Thymus (tissue), 11 donors: ENCODE measurements at regions not wholly inside any gene's neighbourhood (a gene's known extent, or its start where the extent isn't known, plus 50 kb on each side); places are given as distances from the start of the nearest gene placed in this dataset.

Experiments
- DNase-seq, 9 donors: peaks; one replicate each; pipeline ENCODE4 v3.0.0-alpha.2; 2013; ENCODE audit warnings: low spot score in 9 of 9, low read depth in 6 of 9, missing footprints in 1 of 9
- H3K27ac ChIP-seq, 2 donors: one replicate each; pipeline ENCODE4 v1.5.1; 2013; ENCODE audit warnings: control low read depth in 1 of 2, low read depth in 1 of 2, low read length in 1 of 2, mild to moderate bottlenecking in 1 of 2, moderate library complexity in 1 of 2
- H3K27me3 ChIP-seq, 2 donors: one replicate each; pipeline ENCODE4 v1.5.1; 2013; ENCODE audit warnings: low read length in 1 of 2; ENCODE audit not compliant: control insufficient read depth in 2 of 2, insufficient read depth in 1 of 2
- H3K36me3 ChIP-seq, 2 donors: one replicate each; pipeline ENCODE4 v1.5.1; 2013; ENCODE audit warnings: low read length in 1 of 2, mild to moderate bottlenecking in 1 of 2, moderate library complexity in 1 of 2; ENCODE audit not compliant: control insufficient read depth in 2 of 2, insufficient read depth in 2 of 2
- H3K4me1 ChIP-seq, 2 donors: one replicate each; pipeline ENCODE4 v1.5.1; 2013; ENCODE audit warnings: low read length in 2 of 2; ENCODE audit not compliant: control insufficient read depth in 2 of 2, insufficient read depth in 2 of 2
- H3K4me3 ChIP-seq, 2 donors: one replicate each; pipeline ENCODE4 v1.5.1; 2013; ENCODE audit warnings: low read length in 2 of 2, control low read depth in 1 of 2, mild to moderate bottlenecking in 1 of 2
- H3K9me3 ChIP-seq, 2 donors: one replicate each; pipeline ENCODE4 v1.5.1; 2013; ENCODE audit warnings: low read length in 1 of 2, mild to moderate bottlenecking in 1 of 2; ENCODE audit not compliant: control insufficient read depth in 2 of 2, insufficient read depth in 1 of 2
- WGBS: extraction: QIAGEN DNeasy Blood & Tissue Kit; methylation state at CpG from one replicate; pipeline ENCODE4 v1.1.7; 2013; 5-methylcytosine and 5-hydroxymethylcytosine counted together
- donor health status: healthy.

- no peak for DNase-seq
- H3K27me3 ChIP-seq = no peaks in the 10 kb centered on the region
These were observed 889.0 kb downstream of the TBC1D22A start for GRCh38 chr22:47651216-47651987.

DNA sequence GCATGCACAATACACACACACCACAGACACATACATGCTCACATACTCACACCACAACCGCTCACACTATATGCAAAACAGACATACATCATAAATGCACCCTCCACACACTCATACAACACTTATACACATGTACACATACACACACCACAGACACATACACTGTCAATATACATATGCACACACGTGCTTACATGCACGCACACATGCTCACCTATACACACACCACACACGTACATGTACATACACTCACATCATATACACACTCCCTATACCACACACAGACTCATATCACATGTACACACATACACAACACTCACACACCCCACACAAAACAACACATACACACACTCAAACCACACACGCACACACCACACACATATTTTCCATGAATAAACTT, 885.3 kb downstream of the TBC1D22A start:
- Histone ChIP-seq H3K4me1 (no peaks in the 10 kb centered on the region), H3K9me3 (no peaks in the 10 kb centered on the region), H3K27ac (no peak overlapping the region), H3K4me3 (no peak overlapping the region), H3K36me3 (no peaks in the 10 kb centered on the region), H3K27me3 (no peaks in the 10 kb centered on the region)
- WGBS = 97% methylated on average over 5 of the region's 5 CpGs
- DNase-seq = no peak

More at GRCh38 chr22:47651216-47651987, 889.0 kb downstream of the TBC1D22A start:
- 85% methylated on average over 6 of the region's 6 CpGs for WGBS
- Histone ChIP-seq H3K9me3 (no peaks in the 10 kb centered on the region), H3K36me3 (no peaks in the 10 kb centered on the region), H3K4me1 (no peaks in the 10 kb centered on the region), H3K4me3 (no peak overlapping the region), H3K27ac (no peak overlapping the region)

DNA sequence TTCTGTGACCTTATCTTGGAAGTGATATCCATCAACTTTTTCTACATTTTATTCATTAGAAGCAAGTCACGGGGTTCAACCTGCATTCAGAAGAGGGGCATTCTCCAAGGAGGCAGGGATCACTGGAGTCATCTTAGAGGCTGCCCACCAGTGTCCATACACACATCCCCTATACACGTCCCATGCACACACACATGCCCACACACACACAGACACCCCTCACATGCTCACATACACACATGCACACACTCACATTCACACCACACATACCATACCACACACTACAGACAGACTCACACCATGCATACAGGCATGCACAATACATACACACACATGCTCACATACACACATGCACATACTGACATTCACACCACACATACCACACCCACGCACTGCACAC, 884.7 kb downstream of the TBC1D22A start:
- Histone ChIP-seq H3K27me3 (no peaks in the 10 kb centered on the region), H3K36me3 (no peaks in the 10 kb centered on the region), H3K27ac (no peak overlapping the region), H3K4me3 (no peak overlapping the region), H3K9me3 (no peaks in the 10 kb centered on the region), H3K4me1 (no peaks in the 10 kb centered on the region)
- 94% methylated on average over 3 of the region's 3 CpGs for WGBS
- no peak for DNase-seq

- WGBS = 92% methylated on average over 2 of the region's 2 CpGs
- no peak overlapping the region for H3K27ac ChIP-seq
- no peaks in the 10 kb centered on the region for H3K27me3 ChIP-seq
- DNase-seq = no peak
- no peaks in the 10 kb centered on the region for H3K9me3 ChIP-seq
- H3K4me3 ChIP-seq = no peak overlapping the region
- H3K4me1 ChIP-seq = no peaks in the 10 kb centered on the region
- no peaks in the 10 kb centered on the region for H3K36me3 ChIP-seq
These were observed 883.5 kb downstream of the TBC1D22A start for GRCh38 chr22:47645923-47646322.

DNA sequence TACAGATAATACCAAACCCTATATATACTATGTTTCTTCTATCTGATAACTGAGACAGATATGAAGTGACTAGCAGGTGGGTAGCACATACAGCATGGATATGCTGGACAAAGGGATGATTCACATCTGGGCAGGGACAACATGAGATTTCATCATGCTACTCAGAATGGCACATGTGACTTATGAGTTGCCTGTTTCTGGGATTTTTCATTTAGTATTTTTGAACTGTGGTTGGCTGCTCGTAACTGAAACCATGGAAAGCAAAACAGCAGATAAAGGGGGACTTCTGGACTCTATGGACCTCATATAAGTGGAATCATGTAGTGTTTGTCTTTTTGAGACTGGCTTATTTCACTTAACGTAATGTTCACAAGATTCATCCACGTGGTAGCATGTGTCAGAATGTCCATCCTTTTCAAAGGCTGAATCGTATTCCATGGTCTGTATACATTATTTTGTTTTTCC, 883.0 kb downstream of the TBC1D22A start:
- H3K27me3 ChIP-seq = no peaks in the 10 kb centered on the region
- no peaks in the 10 kb centered on the region for H3K36me3 ChIP-seq
- WGBS = 88% methylated on average over 4 of the region's 4 CpGs
- no peaks in the 10 kb centered on the region for H3K4me1 ChIP-seq
- H3K4me3 ChIP-seq = no peak overlapping the region
- no peak for DNase-seq
- H3K27ac ChIP-seq = no peak overlapping the region
- no peaks in the 10 kb centered on the region for H3K9me3 ChIP-seq

DNA sequence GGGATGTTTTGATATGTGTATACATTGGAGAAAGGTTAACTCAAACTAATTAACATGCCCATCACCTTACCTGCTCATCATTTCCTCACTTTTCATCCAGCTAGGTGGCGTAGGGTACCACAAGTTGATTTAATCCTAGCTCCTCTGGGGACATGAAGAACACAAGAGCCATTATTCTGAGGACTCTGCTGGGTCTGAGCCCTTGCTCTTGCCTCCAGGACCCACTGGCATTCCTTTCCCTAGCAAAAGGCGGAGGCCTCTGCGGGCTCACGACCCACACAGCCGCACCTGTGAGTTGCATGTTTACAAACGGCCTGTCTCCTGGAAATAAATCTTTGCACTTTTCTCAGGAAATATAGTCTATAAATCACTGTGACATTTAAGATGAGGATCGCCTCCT, 871.9 kb downstream of the TBC1D22A start:
- 68% methylated on average over 7 of the region's 7 CpGs for WGBS
- Histone ChIP-seq H3K27ac (no peak overlapping the region), H3K36me3 (no peaks in the 10 kb centered on the region), H3K4me3 (no peak overlapping the region), H3K4me1 (no peaks in the 10 kb centered on the region), H3K27me3 (peaks cover 0 to 2% of the 10 kb centered on the region in 2 donors), H3K9me3 (no peaks in the 10 kb centered on the region)
- DNase-seq = no peak

GRCh38 chr22:47633111-47633510, 870.7 kb downstream of the TBC1D22A start:
- no peak for DNase-seq
- Histone ChIP-seq H3K4me1 (peaks cover 0 to 4% of the 10 kb centered on the region in 2 donors), H3K36me3 (no peaks in the 10 kb centered on the region), H3K27me3 (peaks cover 0 to 2% of the 10 kb centered on the region in 2 donors), H3K9me3 (peaks cover 0 to 2% of the 10 kb centered on the region in 2 donors), H3K4me3 (no peak overlapping the region), H3K27ac (no peak overlapping the region)
- 97% methylated on average over 6 of the region's 6 CpGs for WGBS

- H3K27me3 ChIP-seq = peaks cover 0 to 2% of the 10 kb centered on the region in 2 donors
- no peak for DNase-seq
These were observed 870.3 kb downstream of the TBC1D22A start for GRCh38 chr22:47632701-47633100.

DNA sequence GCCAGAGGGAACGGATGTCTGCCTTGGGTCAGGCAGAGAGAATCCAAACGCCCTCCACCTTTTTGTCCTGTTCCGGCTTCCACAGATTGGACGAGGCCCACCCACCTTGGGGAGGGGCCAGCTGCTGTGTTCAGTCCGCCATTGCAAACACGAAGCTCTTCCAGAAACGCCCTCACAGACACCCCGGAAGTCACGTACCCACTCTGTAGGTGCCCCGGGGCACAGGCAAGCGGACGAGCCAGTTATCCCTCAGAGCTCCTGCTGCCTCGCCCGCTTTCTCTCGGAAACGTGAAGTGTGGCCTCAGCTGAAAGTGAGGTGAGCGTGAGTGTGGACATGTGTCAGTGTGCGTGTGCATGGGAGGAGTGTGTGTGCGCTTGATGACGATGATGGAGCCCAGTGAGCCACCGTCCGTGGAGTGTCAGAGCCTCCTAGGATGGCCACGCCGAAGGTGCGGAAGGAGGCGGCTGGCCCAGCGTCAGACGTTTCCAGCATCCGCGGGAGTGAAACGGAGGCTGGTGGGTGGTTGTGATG, 869.2 kb downstream of the TBC1D22A start:
- Histone ChIP-seq H3K27me3 (peaks cover 0 to 2% of the 10 kb centered on the region in 2 donors), H3K4me3 (no peak overlapping the region), H3K27ac (no peak overlapping the region), H3K9me3 (peaks cover 0 to 2% of the 10 kb centered on the region in 2 donors), H3K4me1 (peaks cover 0 to 11% of the 10 kb centered on the region in 2 donors), H3K36me3 (no peaks in the 10 kb centered on the region)
- DNase-seq = no peak
- WGBS = 96% methylated on average over 31 of the region's 31 CpGs

More at GRCh38 chr22:47632701-47633100, 870.3 kb downstream of the TBC1D22A start:
- H3K4me1 ChIP-seq = peaks cover 0 to 4% of the 10 kb centered on the region in 2 donors
- H3K36me3 ChIP-seq = no peaks in the 10 kb centered on the region
- H3K9me3 ChIP-seq = peaks cover 0 to 2% of the 10 kb centered on the region in 2 donors
- no peak overlapping the region for H3K4me3 ChIP-seq
- 43% methylated on average over 10 of the region's 10 CpGs for WGBS
- no peak overlapping the region for H3K27ac ChIP-seq
